Right lobe of liver (tissue), 4 donors: ENCODE measurements at regions not wholly inside any gene's neighbourhood (a gene's known extent, or its start where the extent isn't known, plus 50 kb on each side); places are given as distances from the start of the nearest gene placed in this dataset.

Source experiments
- POLR2A ChIP-seq: fragments of 450-650 bp; IDR thresholded peaks from one replicate; pipeline ENCODE4 v1.6.1; 2017; ENCODE audit warnings: antibody characterized with exemption, mild to moderate bottlenecking
- TF ChIP-seq, protein P1 (sequence below), 4 donors: fragments of 200-600 bp in 3 of 4; fragments of 450-650 bp in 1 of 4; IDR thresholded peaks; one replicate each; pipeline versions ENCODE4 v1.5.1 to v1.8.0; 2016 to 2022; ENCODE audit warnings: antibody characterized with exemption in 4 of 4, mild to moderate bottlenecking in 2 of 4
- donor health status: DM: no; HTN: no; CAD: no.
- donor health status: DM: no; HTN: no; CAD: no.
- donor health status: DM: no; HTN: yes; CAD: no.

DNA sequence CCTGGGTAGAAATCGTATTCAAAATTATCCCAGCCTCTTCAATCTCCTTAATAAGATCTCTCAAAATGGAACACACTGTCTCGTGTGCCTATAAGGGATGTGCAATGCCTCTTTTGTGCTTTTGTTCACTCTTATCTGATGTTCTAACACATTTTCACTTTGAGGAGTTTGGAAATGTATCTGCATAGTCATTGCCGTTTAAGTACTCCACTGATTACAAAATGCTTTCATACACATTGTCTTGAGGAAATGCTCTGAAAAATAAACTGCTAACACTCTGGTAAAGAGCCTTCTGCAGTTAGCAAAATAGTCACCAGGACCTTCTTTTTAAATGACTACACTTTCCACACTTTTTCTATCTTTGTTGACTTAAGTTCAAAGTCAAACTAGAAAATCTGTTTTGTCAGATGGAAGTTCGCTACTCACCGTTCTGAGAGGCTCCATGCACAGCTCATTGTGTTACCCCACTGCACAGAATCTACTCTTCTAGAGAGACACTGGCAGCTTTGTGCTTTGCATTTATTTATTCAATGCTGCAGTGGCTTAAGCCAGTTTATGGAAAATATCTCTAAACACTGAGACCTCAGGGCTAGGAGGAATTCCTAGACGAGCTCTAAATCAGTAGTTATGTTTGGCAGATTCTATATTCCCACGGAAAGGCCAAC, 159.0 kb downstream of the CHIC2 start:
- TF ChIP-seq, protein P1, sequence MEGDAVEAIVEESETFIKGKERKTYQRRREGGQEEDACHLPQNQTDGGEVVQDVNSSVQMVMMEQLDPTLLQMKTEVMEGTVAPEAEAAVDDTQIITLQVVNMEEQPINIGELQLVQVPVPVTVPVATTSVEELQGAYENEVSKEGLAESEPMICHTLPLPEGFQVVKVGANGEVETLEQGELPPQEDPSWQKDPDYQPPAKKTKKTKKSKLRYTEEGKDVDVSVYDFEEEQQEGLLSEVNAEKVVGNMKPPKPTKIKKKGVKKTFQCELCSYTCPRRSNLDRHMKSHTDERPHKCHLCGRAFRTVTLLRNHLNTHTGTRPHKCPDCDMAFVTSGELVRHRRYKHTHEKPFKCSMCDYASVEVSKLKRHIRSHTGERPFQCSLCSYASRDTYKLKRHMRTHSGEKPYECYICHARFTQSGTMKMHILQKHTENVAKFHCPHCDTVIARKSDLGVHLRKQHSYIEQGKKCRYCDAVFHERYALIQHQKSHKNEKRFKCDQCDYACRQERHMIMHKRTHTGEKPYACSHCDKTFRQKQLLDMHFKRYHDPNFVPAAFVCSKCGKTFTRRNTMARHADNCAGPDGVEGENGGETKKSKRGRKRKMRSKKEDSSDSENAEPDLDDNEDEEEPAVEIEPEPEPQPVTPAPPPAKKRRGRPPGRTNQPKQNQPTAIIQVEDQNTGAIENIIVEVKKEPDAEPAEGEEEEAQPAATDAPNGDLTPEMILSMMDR (IDR thresholded peaks at IDR 0.05): no peak
- TF ChIP-seq POLR2A: no peak
